GM18498 (cell line): ENCODE measurements at regions not wholly inside any gene's neighbourhood (a gene's known extent, or its start where the extent isn't known, plus 50 kb on each side); places are given as distances from the start of the nearest gene placed in this dataset.
"Not testable (repeated sequence)": the region's sequence is repeated elsewhere in the genome, so short reads cannot be mapped to it uniquely, and the experiment has no call there.

Experiments used
- ATAC-seq: cut with Tn5 transposase; IDR thresholded peaks from one replicate; pipeline ENCODE4 v1.9.1; 2021; ENCODE audit warnings: mild to moderate bottlenecking, moderate library complexity; ENCODE audit not compliant: unreplicated experiment

GRCh38 chr10:3661271-3661670 lies 123.7 kb downstream of the KLF6 start:
- ATAC-seq, result no peak

- no peak for ATAC-seq
Measured at GRCh38 chr10:3660753-3661152, 124.3 kb downstream of the KLF6 start.

- ATAC-seq, result no peak
Measured at GRCh38 chr10:3659203-3659917, 125.6 kb downstream of the KLF6 start.

- no peak for ATAC-seq
Measured at GRCh38 chr10:3658766-3659165, 126.2 kb downstream of the KLF6 start.

DNA sequence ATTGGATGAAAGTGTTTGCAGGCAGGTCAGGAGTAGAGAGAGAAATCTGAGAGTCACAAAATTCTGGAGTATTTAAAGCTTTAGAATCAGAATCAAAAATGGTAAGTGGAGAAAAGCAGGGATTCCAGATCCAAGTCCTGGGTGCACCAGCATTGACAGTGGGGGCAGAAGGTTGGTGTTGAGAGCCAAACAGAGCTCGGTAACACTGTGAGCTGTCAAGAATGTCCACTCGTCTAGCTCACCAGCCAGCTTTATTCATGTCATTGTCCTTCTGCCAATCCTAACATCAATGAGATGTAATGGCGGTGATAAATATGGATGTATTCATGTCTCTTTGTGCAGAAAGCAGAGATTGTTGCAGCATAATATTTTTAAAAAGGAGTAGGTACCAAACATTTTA lies 128.8 kb downstream of the KLF6 start:
- ATAC-seq, result no peak

DNA sequence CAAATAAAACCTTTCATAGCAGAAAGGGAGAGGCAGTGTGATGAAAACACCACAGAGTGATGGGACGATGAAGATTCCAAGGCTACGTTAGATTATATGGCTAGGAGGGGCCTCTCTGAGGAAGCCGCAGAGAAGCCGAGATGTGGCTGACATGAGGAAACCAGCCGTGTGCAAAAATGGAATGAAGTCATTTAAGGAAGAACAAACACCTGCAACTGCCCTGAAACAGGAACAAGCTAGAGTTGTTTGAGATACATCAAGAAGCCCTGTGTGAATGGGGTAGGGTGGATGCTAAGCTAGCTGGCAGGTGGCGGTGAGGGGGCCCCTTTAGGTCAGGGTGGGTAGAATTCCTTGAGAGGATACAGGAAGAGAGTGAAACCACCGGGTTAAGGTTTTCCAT lies 129.5 kb downstream of the KLF6 start:
- peak; percentile 65 for ATAC-seq

- no peak for ATAC-seq
Measured at GRCh38 chr10:3654980-3655379, 130.0 kb downstream of the KLF6 start.

DNA sequence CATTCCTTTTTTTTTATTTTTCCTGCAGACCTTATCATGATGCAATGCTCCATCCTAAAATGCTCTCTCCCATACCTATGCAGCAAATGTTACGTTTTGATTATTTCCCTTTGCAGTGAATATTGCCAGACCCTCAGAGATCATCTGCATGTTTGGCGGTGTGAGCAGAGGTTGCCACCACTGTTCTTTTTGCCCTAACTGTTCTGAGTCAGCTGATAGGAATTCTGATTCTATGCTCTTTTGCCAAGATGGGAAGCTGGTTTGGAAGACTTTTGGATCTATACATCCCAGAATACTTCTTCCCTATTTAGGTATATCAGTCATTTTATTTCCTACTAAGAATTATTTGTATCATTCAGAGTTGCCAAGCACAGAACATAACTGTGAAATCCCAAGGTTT lies 130.5 kb downstream of the KLF6 start:
- no peak for ATAC-seq

- not testable (repeated sequence) for ATAC-seq
Measured at GRCh38 chr10:3653303-3653702, 131.7 kb downstream of the KLF6 start.

- no peak for ATAC-seq
Measured at GRCh38 chr10:3652886-3653285, 132.1 kb downstream of the KLF6 start.

- ATAC-seq, result no peak
Measured at GRCh38 chr10:3651969-3652653, 132.9 kb downstream of the KLF6 start.

GRCh38 chr10:3648576-3648975 lies 136.4 kb downstream of the KLF6 start:
- ATAC-seq, result no peak

- no peak for ATAC-seq
Measured at GRCh38 chr10:3648170-3648569, 136.8 kb downstream of the KLF6 start.

GRCh38 chr10:3647074-3647473 lies 137.9 kb downstream of the KLF6 start:
- no peak for ATAC-seq

GRCh38 chr10:3645406-3645805 lies 139.6 kb downstream of the KLF6 start:
- no peak for ATAC-seq

DNA sequence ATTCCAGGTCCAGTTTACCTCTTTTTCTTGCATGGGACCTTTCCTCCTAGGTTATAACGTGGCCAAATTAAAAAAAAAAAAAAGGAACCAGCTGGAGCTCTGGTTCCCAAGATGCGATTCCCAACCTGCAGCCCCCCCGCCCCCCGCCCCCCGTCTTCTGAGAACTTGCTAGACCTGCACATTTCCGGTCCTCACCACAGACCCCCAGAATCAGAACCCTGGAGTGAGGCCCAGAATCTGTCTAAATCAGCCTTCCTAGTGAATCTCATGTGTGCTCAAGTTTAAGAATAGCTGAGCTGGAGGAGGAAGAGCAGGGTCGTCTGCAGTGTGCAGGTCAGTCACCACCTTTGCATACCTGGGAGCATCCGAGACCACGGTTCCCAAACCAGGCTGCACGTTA lies 144.2 kb downstream of the KLF6 start:
- no peak for ATAC-seq

DNA sequence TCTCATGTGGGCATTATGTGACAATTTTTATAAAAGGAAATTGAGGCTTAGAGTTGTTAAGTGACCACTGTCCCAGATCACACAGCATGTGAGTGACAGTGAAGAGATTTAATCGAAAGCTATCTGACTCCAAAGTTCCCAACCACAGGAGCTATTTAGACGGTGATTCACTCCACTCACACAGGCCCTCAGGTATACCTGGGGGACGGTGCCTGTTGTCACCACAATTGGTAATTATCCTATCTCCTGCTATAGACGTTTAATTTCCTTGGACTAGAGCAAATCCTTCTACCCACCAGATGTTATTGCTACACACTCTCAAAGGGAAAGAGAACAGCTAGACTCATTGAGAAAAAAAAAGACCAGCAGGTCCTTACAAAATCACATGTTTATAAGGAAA lies 145.5 kb downstream of the KLF6 start:
- ATAC-seq, result no peak

- ATAC-seq, result no peak
Measured at GRCh38 chr10:3636356-3637181, 148.4 kb downstream of the KLF6 start.

- ATAC-seq, result no peak
Measured at GRCh38 chr10:3635697-3636096, 149.3 kb downstream of the KLF6 start.

GRCh38 chr10:3635211-3635671 lies 149.8 kb downstream of the KLF6 start:
- no peak for ATAC-seq

DNA sequence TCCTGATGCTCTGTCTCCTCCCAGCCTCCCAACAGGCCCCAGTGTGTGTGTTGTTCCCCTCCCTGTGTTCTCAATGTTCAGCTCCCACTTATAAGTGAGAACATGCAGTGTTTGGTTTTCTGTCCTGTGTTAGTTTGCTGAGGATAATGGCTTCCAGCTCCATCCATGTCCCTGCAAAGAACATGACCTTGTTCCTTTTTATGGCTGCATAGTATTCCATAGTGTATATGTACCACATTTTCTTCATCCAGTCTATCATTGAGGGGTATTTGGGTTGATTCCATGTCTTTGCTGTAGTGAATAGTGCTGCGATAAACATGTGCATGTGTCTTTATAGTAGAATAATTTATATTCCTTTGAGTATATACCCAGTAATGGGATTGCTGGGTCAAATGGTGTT lies 150.4 kb downstream of the KLF6 start:
- not testable (repeated sequence) for ATAC-seq
